Keratinocyte (primary cell): ENCODE measurements at regions not wholly inside any gene's neighbourhood (a gene's known extent, or its start where the extent isn't known, plus 50 kb on each side); places are given as distances from the start of the nearest gene placed in this dataset.

Source experiments
- DNase-seq: peaks from one replicate; pipeline ENCODE4 v3.0.0-alpha.2; 2011; ENCODE audit warnings: low read depth, missing footprints, low spot score
- FAIRE-seq: peaks from 2 replicates; lab custom pipeline; 2011; peaks lifted over from hg19 to GRCh38; lab: Jason Lieb, UNC
- H2AFZ ChIP-seq: 2 replicates; pipeline ENCODE4 v1.6.0; 2012; ENCODE audit warnings: low read length, control low read depth, inconsistent platforms; ENCODE audit not compliant: control insufficient read depth
- H3K27ac ChIP-seq: 2 replicates; pipeline ENCODE4 v1.5.1; 2011; ENCODE audit warnings: low read length; ENCODE audit not compliant: control insufficient read depth, insufficient read depth
- H3K27me3 ChIP-seq: 3 replicates; pipeline ENCODE4 v1.6.0; 2011; ENCODE audit warnings: low read length; ENCODE audit not compliant: control insufficient read depth, insufficient read depth; ENCODE audit errors: extremely low read depth
- H3K36me3 ChIP-seq, 2 experiments: 2 replicates in 1 of 2; 3 replicates in 1 of 2; pipeline ENCODE4 v1.5.1; 2011; ENCODE audit warnings: low read length in 2 of 2, mild to moderate bottlenecking in 1 of 2; ENCODE audit not compliant: control insufficient read depth in 2 of 2, insufficient read depth in 2 of 2; ENCODE audit errors: extremely low read depth in 1 of 2
- H3K4me1 ChIP-seq: 3 replicates; pipeline ENCODE4 v1.5.1; 2011; ENCODE audit warnings: low read length; ENCODE audit not compliant: control insufficient read depth, insufficient read depth; ENCODE audit errors: extremely low read depth
- H3K4me2 ChIP-seq: 3 replicates; pipeline ENCODE4 v1.6.0; 2011; ENCODE audit warnings: low read depth, low read length; ENCODE audit not compliant: control insufficient read depth, insufficient read depth; ENCODE audit errors: extremely low read depth
- H3K4me3 ChIP-seq, 3 experiments: fragments of 200-600 bp in 1 of 3; sonication (generic) in 1 of 3; 2 replicates in 2 of 3; 3 replicates in 1 of 3; pipeline ENCODE4 v1.5.1; 2011 to 2016; ENCODE audit warnings: low read length in 3 of 3, mild to moderate bottlenecking in 3 of 3, control low read depth in 2 of 3, inconsistent platforms in 1 of 3, low read depth in 1 of 3, mixed read lengths in 1 of 3, mixed run types in 1 of 3, moderate library complexity in 1 of 3; ENCODE audit not compliant: control insufficient read depth in 2 of 3, insufficient read depth in 2 of 3; ENCODE audit errors: extremely low read depth in 1 of 3
- H3K79me2 ChIP-seq: 2 replicates; pipeline ENCODE4 v1.6.0; 2012; ENCODE audit warnings: low read length; ENCODE audit not compliant: control insufficient read depth, insufficient read depth
- H3K9ac ChIP-seq: 3 replicates; pipeline ENCODE4 v1.6.0; 2011; ENCODE audit warnings: low read length; ENCODE audit not compliant: control insufficient read depth, insufficient read depth; ENCODE audit errors: extremely low read depth
- H3K9me1 ChIP-seq: 3 replicates; pipeline ENCODE4 v1.6.0; 2011; ENCODE audit warnings: low read length; ENCODE audit not compliant: control insufficient read depth, insufficient read depth; ENCODE audit errors: extremely low read depth
- H3K9me3 ChIP-seq: 2 replicates; pipeline ENCODE4 v1.5.1; 2012; ENCODE audit warnings: low read depth, low read length; ENCODE audit not compliant: control insufficient read depth
- H4K20me1 ChIP-seq: 3 replicates; pipeline ENCODE4 v1.6.0; 2011; ENCODE audit warnings: low read length; ENCODE audit not compliant: control insufficient read depth, insufficient read depth; ENCODE audit errors: extremely low read depth
- EZH2 ChIP-seq: IDR thresholded peaks from one replicate; pipeline ENCODE4 v1.6.1; 2012; ENCODE audit warnings: inconsistent platforms, mild to moderate bottlenecking, low read length, moderate library complexity
- dilution Hi-C: fragments of 300-500 bp; cut with MboI; formaldehyde crosslinking; loops from one replicate; pipeline ENCODE4 v1.7.0; 2020; ENCODE audit warnings: low sequenced_read_pairs; ENCODE audit not compliant: extremely low pct_ligation_motif_present
- TF ChIP-seq, protein P1 (sequence below), 3 experiments: IDR thresholded peaks in 1 of 3; conservative IDR thresholded peaks in 1 of 3; optimal IDR thresholded peaks in 1 of 3; 2 replicates in 2 of 3; 3 replicates in 1 of 3; pipeline versions ENCODE3 to v1.5.1; 2011; ENCODE audit warnings: low read length in 3 of 3, mild to moderate bottlenecking in 3 of 3, moderate library complexity in 2 of 3, control low read depth in 1 of 3, inconsistent platforms in 1 of 3; ENCODE audit not compliant: insufficient read depth in 2 of 3; ENCODE audit errors: extremely low read depth in 1 of 3

DNA sequence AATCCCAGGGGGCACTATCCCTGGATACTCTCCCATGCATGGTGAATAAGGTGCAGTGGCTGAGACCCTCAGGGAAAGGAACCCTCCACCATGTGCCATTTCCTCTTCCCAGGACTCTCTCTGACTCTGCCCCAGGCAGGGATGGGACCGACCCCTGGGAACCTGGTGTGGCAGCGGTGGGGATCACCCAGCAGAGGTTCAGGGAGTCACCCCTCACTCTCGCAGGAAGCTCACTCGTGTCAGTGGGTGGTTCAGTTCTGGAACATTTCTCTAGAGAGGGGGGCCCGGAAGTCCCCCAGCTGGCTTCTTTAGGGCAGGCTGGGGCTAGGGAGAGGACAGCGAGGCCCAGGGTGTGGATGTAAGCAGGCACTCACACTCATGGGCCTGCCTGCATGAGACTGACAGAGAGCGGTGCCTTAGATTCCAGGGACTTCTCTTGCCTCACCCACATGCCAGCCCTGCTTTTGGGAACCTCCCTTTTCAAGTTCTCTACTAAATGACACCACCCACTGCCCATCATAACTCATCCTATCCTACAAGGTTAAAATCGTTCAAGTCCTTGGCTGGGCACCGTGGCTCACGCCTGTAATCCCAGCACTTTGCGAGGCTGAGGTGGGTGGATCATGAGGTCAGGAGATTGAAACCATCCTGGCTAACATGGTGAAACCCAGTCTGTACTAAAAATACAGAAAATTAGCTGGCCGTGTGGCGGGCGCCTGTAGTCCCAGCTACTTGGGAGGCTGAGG, 109.7 kb upstream of the SDK2 start:
- Histone ChIP-seq H3K9me1 (no peaks in the 10 kb centered on the region), H2AFZ (no peak overlapping the region), H3K9me3 (no peaks in the 10 kb centered on the region), H3K4me2 (no peak overlapping the region), H3K27me3 (peaks cover 24% of the 10 kb centered on the region), H3K27ac (no peak overlapping the region), H3K4me1 (no peaks in the 10 kb centered on the region), H3K4me3 (no peak overlapping the region), H3K79me2 (no peaks in the 10 kb centered on the region), H3K9ac (no peak overlapping the region), H4K20me1 (no peaks in the 10 kb centered on the region), H3K36me3 (no peaks in the 10 kb centered on the region)
- TF ChIP-seq EZH2, result no peak
- TF ChIP-seq, protein P1, sequence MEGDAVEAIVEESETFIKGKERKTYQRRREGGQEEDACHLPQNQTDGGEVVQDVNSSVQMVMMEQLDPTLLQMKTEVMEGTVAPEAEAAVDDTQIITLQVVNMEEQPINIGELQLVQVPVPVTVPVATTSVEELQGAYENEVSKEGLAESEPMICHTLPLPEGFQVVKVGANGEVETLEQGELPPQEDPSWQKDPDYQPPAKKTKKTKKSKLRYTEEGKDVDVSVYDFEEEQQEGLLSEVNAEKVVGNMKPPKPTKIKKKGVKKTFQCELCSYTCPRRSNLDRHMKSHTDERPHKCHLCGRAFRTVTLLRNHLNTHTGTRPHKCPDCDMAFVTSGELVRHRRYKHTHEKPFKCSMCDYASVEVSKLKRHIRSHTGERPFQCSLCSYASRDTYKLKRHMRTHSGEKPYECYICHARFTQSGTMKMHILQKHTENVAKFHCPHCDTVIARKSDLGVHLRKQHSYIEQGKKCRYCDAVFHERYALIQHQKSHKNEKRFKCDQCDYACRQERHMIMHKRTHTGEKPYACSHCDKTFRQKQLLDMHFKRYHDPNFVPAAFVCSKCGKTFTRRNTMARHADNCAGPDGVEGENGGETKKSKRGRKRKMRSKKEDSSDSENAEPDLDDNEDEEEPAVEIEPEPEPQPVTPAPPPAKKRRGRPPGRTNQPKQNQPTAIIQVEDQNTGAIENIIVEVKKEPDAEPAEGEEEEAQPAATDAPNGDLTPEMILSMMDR (optimal IDR thresholded peaks at IDR 0.05 in 1 of 3, IDR thresholded peaks at IDR 0.05 in 1 of 3, conservative IDR thresholded peaks at IDR 0.05 in 1 of 3; ENCODE audit: extremely low read depth in 1 of 3, insufficient read depth in 2 of 3, low read length in 3 of 3), result no peak
- no peak for FAIRE-seq
- DNase-seq, result no peak
- dilution Hi-C loops, result no loop called here

DNA sequence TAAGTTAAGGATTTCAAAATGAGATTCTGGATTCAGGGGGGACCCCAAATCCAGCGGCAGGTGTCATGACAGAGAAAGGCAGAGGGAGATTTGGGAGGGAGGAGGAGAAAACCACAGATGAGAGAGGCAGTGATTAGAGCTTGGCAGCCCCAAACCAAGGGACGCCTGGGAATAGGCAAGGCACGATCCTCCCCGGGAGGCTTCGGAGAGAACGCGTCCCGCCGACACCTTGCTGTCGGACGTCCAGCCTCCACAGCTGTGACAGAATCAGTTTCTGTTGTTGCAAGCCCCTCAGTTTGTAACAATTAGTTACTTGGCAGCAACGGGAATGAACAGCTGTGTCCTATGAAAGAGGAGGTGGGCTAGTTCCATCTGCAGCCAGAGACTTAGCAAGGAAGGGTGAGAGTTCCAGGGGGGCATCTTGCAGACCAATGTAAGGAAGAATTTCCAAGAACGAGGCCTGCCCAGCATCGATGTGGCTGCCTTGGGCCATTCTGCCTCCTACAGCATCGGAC, 110.7 kb upstream of the SDK2 start:
- Histone ChIP-seq H3K4me1 (no peaks in the 10 kb centered on the region), H3K79me2 (no peaks in the 10 kb centered on the region), H3K36me3 (no peaks in the 10 kb centered on the region), H4K20me1 (no peaks in the 10 kb centered on the region), H3K4me2 (no peak overlapping the region), H3K9me1 (no peaks in the 10 kb centered on the region), H3K9me3 (no peaks in the 10 kb centered on the region), H3K27me3 (peaks cover 20% of the 10 kb centered on the region), H3K27ac (no peak overlapping the region), H2AFZ (no peak overlapping the region), H3K9ac (no peak overlapping the region), H3K4me3 (no peak overlapping the region)
- TF ChIP-seq, protein P1 (optimal IDR thresholded peaks at IDR 0.05 in 1 of 3, IDR thresholded peaks at IDR 0.05 in 1 of 3, conservative IDR thresholded peaks at IDR 0.05 in 1 of 3; ENCODE audit: extremely low read depth in 1 of 3, insufficient read depth in 2 of 3, low read length in 3 of 3), result no peak
- no peak for TF ChIP-seq EZH2
- dilution Hi-C loops, result no loop called here
- no peak for DNase-seq
- FAIRE-seq, result no peak
